ENCODE measurements at regions not wholly inside any gene's neighbourhood (a gene's known extent, or its start where the extent isn't known, plus 50 kb on each side); places are given as distances from the start of the nearest gene placed in this dataset.
"Not testable (repeated sequence)": the region's sequence is repeated elsewhere in the genome, so short reads cannot be mapped to it uniquely, and the experiment has no call there.

DNA sequence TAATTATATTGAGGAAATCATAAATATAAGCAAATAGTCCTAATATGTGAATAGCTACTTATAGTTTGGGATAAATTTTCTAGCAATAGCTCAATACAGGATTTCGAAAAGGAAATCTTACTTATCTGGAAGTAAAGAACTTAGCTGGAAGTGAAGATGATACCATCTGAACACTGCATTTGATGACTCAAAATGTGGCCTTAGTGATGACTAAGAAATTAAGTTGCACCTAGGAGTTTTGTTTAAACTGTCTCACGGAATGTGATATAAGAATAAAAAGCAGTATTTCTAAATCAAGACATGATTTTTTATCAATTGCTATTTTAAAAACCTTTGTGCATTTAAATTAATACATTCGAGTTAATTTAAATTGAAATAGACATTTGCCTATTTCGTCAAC lies 91.2 kb downstream of the EOMES start:
- peak; percentile 41 for DNase-seq (ENCODE audit: low spot score)

DNA sequence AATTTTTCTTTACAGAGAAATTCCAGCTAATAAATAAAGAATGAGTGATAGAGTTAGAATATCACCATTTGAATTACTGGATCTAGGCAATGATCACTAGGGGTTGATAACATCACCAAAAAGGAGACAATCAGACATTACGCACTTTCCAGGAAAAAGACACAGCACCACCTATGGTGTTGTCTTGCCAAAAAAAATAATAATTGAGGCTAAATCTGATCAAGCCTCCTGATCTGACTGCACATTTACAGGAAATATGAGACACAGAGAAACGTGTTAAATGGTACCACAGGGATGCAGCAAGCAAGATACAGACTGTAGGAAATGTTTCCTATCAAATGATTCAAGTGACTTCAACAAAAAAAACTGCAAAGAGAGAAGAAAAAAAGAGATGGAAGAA lies 92.8 kb downstream of the EOMES start:
- no peak for DNase-seq (ENCODE audit: low spot score)

DNA sequence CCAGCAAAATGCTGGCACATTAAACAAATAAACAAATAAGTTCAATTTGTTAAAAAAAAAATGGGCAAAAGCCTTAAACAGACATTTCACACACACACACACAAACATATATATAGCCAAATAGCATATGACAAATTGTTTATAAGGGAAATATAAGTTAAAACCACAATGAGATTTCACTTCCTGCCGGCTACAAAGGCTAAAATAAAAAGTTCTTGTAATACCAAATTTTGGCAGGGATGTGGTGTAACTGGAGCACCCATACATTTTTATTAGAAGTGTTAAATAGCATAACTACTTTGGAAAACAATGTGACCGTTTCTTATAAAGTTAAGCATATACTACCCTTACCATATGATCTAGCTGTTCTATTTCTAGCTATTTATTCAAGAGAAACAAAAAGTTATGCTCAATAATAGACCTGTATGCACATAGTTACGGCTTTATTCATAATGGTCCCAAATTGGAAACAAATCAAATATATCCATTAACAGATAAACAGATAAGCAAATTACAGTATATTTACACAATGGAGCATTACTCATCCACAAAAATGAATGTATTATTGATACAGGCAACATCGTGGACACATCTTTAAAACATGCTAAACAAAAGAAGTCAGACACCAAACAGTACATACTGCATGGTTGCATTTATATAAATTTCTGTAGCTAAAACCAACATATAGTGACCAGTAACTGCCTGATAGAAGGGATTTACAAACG lies 93.9 kb downstream of the EOMES start:
- DNase-seq (ENCODE audit: low spot score), result no peak

DNA sequence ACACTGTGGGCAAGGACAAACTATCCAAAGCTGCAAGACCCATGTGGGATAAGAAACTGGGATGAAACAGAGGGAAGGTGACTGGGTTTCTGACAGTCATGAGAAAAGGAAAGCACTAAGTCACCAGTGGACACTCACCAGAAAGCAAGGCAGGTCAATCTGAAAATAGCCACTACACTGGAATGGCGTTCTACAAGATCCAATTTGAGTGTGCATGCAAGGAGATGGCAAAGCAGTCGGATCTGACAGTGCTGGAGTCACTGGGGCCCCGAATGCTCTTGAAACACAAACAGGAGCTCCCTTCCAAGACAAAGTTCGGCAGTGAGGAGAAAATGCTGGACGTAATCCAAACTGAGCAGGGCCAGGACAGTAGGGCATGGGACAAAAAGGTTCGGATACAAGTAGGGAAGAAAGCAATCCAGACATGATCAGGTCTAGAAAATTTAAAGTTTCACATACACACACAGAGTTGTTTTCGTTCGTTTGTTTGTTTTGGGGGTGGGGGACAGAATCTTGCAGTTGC lies 95.5 kb downstream of the EOMES start:
- no peak for DNase-seq (ENCODE audit: low spot score)

DNA sequence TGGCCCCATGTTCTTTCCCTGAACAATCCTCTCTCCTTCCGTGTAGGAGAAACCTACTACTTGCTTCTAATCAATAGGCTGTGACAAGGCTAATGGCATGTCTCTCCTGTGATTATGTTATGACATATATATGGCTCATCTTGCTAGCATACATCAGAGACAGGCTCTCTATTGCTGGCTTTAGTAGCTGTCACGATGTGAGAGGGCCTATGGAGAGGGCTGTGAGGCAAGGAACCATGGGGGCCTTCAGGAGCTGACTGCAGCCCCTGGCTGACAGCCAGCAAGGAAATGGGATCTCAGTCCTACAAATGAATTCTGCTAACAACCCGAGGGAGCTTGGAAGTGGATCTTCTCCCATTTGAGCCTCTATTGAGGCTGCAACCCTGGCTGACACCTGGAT lies 96.3 kb downstream of the EOMES start:
- DNase-seq (ENCODE audit: low spot score), result no peak

DNA sequence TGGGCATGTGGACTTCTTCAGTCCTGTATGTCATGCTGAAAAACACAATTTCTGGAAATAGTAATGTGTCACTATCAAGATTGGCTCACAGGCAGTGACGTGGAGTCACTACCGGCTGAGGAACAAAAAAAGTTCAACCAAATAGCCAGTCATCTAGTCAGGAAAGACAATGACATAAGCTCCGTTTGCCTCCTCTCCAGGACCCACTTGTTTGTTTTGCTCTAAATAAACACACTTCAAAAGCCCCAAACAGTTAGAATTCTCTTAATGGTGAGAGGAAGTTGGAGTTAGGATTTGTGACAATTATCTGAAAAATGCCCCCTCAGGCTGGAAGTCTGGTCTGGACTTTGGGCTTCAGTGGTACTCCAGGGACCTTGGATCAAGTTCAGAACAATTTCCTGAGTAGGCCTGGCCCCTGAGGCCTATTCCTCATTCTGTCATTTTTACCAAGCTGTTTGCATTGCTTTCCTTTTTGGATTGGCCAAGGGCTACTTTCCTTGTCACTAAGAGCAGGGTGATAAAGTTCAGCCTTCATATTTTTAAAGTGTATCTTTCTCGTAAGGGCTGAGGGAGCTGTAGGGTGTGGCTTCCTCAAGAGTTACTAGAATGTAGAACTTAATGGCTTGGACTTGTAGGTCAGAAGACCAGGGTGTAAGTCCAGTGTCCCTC lies 98.9 kb downstream of the EOMES start:
- DNase-seq (ENCODE audit: low spot score), result no peak

DNA sequence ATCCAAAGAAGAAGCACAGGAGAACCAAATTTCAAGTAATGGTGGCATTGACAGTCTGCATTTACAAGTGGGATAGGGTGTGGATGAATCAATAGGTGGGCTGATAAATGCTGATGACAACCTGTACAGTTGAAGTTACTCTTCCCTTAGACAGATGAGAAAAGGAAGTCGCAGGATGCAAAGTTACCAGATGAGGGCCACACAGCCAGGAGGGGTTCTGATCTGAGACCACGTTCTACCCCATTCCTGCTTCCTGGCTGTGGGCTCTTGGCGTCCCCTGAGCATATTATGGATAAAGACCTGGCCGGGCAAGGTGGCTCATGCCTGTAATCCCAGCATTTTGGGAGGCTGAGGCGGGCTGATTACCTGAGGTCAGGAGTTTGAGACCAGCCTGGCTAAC lies 104.6 kb downstream of the EOMES start:
- no peak for DNase-seq (ENCODE audit: low spot score)

DNA sequence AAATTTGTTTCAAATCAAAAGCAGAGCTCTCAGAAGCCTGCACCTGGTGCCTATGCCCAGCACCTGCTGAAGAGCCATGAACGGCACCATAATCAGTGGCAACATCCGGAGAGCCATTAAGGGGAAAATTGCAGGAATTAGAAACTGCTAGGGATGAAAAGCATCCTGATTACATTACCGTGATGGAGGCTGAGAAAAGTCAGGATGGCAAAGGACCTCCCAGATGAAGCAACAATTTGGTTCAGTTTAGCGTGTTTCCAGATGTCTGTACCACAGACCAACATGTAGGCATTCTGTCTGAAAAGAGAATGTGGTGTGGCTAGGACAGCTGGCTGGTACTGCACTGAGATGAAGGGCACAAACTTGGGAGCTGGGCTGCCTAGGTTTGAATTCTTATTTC lies 106.1 kb downstream of the EOMES start:
- DNase-seq (ENCODE audit: low spot score), result peak; percentile 14

DNA sequence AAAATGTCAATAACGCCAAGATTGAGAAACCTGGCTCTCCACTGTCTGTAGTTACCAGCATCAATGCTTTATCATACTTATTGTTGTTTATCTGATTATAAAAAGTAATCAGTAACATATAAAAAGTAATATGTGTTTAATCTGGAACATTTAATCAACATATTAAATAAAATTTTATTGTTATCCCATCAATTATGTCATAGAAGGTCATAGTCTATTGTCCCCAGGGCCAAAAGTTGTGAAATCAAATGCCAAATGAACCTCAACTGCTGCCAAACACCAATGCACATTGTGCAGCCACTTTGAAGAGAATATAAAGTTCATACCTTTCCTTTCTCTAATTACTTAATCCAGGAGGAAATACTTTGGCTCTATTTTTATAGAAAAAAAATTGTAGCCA lies 106.6 kb downstream of the EOMES start:
- DNase-seq (ENCODE audit: low spot score), result no peak

DNA sequence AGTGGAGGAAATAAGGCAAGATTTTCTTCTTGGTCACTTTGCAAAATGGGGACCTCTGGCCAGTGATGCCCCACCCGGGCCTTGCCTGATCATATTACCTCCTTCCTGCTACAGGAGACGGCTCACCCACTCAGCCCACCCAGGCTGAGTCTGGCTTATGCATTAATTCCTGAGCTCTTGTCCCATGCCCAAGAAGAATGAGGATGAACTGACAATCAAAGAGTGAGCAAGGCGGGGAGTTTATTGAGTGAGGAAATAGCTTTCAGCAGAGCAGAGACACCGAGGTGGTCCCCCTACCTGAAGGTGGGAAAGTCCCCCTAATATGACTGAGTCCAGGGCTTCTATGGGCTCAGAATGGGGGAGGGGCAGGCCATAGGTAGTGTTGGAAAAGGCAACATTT lies 107.5 kb downstream of the EOMES start:
- no peak for DNase-seq (ENCODE audit: low spot score)

DNA sequence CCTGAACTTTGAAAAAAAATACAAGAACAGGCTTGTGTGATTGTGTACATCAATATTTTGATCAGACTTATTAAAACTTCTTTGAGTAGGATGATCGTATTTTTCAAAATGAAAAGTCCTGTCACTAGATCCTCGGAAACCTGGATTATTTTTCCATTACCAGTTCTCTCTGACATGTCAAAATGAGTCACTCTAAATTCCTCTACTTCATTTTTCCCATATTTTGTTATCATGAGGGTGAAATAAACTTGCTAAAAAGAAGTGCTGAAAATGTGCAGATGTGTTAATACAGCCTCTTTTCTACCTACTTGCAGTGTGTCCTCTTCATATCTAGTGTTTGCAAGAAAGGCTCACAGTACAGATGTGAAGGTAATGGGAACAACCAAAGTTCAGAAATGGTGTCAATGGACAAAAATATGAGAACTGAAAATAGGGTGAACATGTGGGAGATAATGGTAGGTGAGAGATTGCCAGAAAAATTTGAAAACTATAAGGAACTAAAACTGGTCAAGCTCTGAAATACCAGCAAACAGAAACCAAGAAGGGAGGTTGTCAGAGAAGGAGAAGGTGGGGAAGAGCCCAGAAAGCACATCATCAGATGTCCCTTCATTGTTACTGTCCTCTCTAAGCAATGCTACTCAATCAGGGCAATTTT lies 108.2 kb downstream of the EOMES start:
- DNase-seq (ENCODE audit: low spot score), result peak; percentile 57

DNA sequence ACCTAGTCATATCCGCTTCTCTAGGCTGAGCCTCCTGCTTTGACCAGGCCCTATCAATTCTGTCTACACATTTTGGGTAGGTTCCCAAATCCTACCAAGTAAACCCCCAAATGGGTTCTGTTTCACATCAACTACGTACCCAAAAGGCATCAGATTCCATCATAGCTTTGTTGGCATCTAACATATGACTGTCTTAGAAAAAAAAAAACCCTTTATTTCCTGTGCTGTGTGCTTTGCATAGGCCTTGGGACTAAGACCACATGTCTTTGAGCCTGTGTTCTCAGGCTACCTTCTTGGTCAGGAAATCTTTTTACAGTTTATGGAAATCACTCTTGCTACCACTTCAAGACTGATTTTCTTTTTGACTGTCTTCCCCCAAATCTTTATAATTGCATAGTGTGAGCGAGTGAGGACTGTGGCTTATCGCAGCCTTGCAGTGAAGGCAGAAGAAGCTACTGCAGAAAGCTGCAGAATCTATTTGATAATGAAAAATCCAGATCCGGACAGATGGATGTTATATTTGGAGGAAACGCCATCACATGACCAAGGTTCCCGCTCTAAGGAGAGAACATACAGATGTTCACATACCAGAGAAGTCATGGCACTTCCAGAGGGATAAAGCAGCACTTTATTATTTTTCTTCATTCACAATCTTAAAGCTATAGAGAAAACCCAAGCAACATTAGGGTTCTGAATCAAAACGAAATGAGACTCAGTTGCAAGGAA lies 111.2 kb downstream of the EOMES start:
- no peak for DNase-seq (ENCODE audit: low spot score)

DNA sequence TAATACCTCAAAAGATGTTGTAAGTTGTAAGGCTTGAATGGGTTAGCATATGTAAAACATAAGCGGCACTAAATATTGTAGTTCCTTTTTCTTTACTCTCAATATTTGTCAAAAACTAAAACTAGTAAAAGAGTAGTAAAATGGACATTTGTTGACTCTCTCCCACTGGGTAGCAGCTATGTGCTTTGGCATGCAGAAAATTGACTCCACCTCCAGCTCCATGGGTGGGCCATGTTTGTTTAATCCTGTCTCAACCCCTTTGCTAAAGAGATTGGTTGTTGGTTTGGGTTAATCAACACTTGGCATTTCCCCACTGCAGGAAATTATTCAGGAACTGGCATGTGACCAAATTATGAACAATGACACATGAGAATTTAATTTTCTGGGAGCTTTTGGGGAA lies 114.8 kb downstream of the EOMES start:
- DNase-seq (ENCODE audit: low spot score), result peak; percentile 45

DNA sequence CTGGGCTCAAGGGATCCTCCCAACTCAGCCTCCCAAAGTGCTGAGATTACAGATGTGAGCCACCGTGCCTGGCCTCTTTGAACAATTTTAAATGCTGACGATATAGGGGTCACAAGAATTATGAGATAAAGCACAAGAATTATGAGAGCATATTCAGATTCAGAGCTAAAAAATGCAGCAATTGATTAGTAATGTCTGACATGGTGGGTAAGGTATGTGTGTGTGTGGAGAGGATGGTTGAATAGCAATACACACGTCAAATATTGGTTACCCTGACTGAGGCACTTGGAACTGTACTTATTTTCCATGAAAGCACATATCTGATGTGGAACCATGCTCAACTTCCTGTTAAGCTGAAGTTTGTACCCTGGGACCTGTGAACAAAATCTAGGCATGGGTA lies 115.6 kb downstream of the EOMES start:
- peak; percentile 23 for DNase-seq (ENCODE audit: low spot score)

DNA sequence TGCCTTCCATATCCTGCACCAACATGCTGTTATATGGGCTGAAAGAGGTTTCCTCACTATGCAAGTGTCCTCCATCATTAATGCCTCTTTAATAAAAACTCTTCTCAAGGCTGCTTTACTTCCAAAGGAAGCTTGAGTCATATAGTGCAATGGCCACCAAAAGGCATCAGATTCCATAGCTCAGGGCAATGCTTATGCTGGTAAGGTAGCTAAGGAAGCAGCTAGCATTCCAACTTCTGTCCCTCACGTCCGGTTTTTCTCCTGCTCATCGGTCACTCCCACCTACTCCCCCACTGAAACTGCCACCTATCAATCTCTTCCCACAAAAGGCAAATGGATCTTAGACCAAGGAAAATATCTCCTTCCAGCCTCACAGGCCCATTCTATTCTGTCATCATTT lies 117.1 kb upstream of the SLC4A7 start:
- not testable (repeated sequence) for DNase-seq (ENCODE audit: low spot score)

DNA sequence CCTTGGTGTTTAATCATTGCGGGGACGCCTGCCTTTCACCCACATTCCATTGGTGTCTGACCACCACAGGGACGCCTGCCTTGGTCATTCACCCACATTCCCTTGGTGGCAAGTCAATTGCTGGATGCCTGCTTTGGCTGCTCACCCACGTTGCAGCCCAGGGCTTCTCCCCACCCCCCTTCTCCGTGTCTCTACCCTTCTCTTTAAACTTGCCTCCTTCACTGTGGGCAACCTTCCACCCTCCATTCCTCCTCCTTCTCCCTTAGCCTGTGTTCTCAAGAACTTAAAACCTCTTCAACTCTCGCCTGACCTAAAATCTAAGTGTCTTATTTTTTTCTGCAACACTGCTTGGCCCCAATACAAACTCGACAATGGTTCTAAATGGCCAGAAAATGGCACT lies 115.6 kb upstream of the SLC4A7 start:
- not testable (repeated sequence) for DNase-seq (ENCODE audit: low spot score)

DNA sequence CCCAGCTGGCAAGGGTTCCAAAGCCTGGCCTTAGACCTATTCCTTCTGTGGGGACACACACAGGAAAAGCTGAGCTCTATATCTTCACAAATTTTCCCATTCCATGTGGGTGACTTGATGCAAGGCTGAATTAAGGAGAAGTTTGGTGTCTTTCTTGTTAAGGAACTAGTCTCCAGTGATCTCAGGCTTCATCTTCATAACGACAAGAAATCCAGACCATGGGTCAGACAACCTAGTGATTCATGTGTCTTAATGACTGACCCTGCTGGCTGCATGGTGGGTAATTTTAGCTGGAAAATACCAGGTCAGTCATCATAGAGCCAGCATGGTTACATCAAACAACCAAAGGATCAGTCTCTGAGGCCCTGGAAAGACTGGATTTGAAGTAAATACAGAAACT lies 112.7 kb upstream of the SLC4A7 start:
- DNase-seq (ENCODE audit: low spot score), result peak; percentile 27

DNA sequence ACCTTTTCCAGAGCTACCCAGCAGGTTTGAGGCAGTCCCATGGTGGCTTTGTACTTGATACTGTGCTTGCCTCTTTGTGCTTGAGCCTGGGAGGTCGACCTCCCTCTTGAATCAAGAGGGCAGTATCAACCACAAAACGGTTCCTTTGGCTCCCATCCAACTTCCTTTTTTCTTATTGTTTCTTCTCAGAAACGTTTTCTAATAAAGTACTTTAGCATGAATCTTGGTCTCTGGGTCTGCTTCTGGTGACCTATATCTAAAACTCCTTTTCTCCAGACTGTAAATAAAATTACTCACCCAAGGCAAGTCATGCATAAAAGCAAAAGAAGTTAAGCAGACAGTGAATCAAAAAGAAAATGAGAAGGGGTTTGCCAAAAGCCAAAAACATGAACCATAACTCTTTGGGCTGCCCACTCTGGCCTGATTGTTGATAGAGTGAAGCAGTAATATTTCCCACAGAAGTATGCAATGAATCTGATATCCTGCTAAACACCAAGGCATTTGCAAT lies 112.2 kb upstream of the SLC4A7 start:
- peak; percentile 54 for DNase-seq (ENCODE audit: low spot score)

DNA sequence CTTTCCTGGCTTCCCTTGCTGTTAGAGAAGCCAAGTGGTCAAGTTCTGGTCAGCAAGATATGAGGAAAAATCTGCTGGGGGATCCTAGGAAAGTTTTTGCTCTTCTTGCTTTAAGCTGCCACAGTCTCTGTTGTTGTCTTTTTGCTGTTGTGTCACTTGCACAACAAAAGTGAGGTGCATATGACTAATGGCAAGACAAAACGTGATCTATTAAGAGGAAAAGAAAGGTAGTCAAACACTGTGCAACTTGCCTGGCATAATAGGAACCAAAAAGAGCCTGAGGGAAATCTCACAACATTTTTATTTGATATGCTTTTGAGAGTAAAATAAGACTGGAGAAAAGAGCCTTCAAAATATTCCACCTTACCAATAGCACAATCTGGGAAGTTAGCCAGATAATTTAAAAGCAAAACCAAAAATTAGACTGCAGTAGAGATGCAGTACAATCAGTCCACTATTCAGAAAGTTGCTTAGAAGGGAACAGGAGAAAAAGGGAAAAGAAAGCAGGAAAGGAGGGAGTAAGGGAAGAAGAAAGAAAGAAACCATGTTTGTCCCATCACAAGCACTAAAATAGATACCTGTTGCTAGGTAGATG lies 110.0 kb upstream of the SLC4A7 start:
- no peak for DNase-seq (ENCODE audit: low spot score)

DNA sequence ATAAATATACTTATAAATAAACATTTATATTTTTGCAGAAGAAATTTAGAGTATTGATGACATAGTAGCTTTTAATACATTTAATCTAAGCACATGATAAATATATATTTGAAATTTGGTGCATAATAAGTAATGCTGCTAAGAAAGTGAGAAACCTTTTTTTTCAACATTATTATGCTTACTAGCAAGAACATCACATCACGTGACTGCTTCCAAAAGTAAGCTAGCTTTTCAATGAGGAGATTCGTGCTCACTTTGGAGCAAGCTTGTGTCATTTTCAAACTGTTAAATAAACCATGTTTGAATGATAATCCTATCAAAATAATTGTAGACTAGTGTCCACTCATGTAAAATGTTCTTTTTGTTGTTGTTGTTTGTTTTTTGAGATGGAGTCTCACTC lies 109.0 kb upstream of the SLC4A7 start:
- DNase-seq (ENCODE audit: low spot score), result no peak

DNA sequence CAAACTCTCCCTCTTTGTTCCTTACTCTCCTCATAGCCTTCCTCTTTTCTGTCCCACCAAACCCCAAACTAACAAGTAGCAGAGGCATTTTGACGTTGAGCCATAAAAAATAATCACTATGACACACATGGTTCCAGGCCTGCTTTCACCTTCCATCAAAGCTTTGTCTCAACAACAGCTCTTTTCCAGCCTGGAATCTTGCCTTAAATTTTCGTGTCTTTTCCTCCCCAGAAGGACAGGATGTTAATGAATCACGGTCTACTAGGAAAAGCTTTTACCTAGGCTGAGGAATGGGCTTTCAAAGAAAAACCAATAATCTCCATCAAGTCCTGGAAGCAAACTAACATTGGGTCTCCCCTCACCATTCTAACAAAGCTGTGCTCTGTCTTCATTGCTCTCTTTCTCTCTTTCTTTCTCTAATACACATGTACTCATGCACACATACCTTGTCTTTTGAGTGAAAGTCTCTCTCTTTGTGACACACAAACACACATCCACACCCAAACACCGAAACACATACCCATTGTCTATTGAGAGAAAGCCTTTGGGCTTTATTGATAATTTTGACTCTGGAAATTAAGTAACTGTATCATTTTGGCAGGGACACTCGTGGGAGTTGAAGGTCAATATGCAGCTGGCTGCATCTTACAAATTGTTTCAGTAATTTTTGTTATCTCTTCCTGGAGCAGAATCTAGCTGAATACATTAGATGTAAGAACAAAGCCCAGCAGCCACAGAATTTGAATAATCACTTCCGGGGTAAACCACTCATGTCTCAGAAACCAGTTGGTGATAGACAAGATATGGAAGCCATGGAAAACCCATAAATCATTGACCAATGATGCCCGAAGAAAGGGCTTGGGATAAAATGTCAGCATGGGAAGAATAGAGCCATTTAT lies 107.4 kb upstream of the SLC4A7 start:
- no peak for DNase-seq (ENCODE audit: low spot score)

Data from GM03348 (cell line).